Activated B cell treated with CpG ODN at 0.5 μM for 24 hours (primary cell): ENCODE measurements at regions not wholly inside any gene's neighbourhood (a gene's known extent, or its start where the extent isn't known, plus 50 kb on each side); places are given as distances from the start of the nearest gene placed in this dataset.

Experiments
- ATAC-seq: fragments of 200-7000 bp; cut with Tn5 transposase; one replicate; pipeline ENCODE4 v1.10.0; 2021; ENCODE audit warnings: low read depth, mild to moderate bottlenecking, moderate library complexity
- CTCF ChIA-PET: fragments of 350-600 bp; sonication (Branson Sonifier 250); formaldehyde crosslinking; loops from one replicate; lab custom pipeline; 2021; ENCODE audit warnings: antibody characterized with exemption; lab: Charles Lee
- POLR2A ChIA-PET: fragments of 350-600 bp; sonication (Branson Sonifier 250); formaldehyde crosslinking; loops from one replicate; lab custom pipeline; 2021; ENCODE audit warnings: antibody characterized with exemption; lab: Charles Lee
- DNase-seq: peaks from one replicate; pipeline ENCODE4 v3.0.0; 2022
- H3K27ac Mint-ChIP-seq: one replicate; pipeline ENCODE4 v1.8.0; 2020; ENCODE audit warnings: mixed read lengths
- H3K27me3 Mint-ChIP-seq: one replicate; pipeline ENCODE4 v1.8.0; 2021; ENCODE audit warnings: mixed read lengths
- H3K36me3 Mint-ChIP-seq: one replicate; pipeline ENCODE4 v1.8.0; 2021; ENCODE audit warnings: low read depth, mixed read lengths
- H3K4me1 Mint-ChIP-seq: one replicate; pipeline ENCODE4 v1.8.0; 2021; ENCODE audit warnings: mixed read lengths
- H3K4me3 Mint-ChIP-seq: one replicate; pipeline ENCODE4 v1.8.0; 2020; ENCODE audit warnings: mild to moderate bottlenecking, mixed read lengths
- H3K9me3 Mint-ChIP-seq: one replicate; pipeline ENCODE4 v1.8.0; 2020; ENCODE audit warnings: mixed read lengths
- intact Hi-C: fragments of 100-400 bp; cut with micrococcal nuclease; formaldehyde crosslinking; loops from one replicate; pipeline ENCODE4 v1.15.1; 2024
- TF ChIP-seq, protein P1 (sequence below): fragments of 200-600 bp; IDR thresholded peaks from one replicate; pipeline ENCODE4 v1.8.0; 2022; ENCODE audit warnings: antibody characterized with exemption, mild to moderate bottlenecking

DNA sequence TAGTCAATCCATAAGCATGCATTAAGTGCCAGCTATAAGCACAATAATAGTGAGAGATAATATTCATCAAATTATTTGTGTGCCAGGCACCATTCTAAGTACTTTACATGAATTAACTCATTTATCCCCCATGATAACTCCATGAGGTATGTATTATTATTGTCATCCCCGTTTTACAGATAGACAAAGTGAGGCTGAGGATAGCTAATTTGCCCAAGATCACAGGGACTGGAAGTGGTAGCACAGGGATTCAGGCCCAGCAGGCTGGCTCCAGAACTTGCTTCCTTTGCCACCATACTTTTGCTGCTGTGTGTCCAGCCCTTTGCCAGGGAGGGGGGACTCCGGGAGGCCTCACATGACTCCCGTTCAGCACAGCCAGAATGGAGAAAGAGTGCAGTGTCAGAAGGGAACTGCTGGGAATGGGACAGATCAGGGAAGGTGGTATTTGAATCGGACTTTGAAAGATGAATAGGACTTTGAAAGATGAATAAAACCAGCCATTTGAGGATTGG is 128.0 kb upstream of the PWP1 start:
- no peak overlapping the region for H3K4me3 Mint-ChIP-seq
- no peaks in the 10 kb centered on the region for H3K36me3 Mint-ChIP-seq
- H3K9me3 Mint-ChIP-seq: no peaks in the 10 kb centered on the region
- ATAC-seq: no peak
- intact Hi-C loops: no loop called here
- ChIA-PET CTCF (interaction anchor here (0.7 kb wide), 1 partner anchor 10 kb away, joined by 3 read pairs; no protein-coding TSS in a partner anchor), POLR2A (no interaction called here)
- DNase-seq: no peak
- no peak overlapping the region for H3K27ac Mint-ChIP-seq
- TF ChIP-seq, protein P1, sequence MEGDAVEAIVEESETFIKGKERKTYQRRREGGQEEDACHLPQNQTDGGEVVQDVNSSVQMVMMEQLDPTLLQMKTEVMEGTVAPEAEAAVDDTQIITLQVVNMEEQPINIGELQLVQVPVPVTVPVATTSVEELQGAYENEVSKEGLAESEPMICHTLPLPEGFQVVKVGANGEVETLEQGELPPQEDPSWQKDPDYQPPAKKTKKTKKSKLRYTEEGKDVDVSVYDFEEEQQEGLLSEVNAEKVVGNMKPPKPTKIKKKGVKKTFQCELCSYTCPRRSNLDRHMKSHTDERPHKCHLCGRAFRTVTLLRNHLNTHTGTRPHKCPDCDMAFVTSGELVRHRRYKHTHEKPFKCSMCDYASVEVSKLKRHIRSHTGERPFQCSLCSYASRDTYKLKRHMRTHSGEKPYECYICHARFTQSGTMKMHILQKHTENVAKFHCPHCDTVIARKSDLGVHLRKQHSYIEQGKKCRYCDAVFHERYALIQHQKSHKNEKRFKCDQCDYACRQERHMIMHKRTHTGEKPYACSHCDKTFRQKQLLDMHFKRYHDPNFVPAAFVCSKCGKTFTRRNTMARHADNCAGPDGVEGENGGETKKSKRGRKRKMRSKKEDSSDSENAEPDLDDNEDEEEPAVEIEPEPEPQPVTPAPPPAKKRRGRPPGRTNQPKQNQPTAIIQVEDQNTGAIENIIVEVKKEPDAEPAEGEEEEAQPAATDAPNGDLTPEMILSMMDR: no peak
- H3K4me1 Mint-ChIP-seq: no peaks in the 10 kb centered on the region
- H3K27me3 Mint-ChIP-seq: peaks cover 1% of the 10 kb centered on the region

DNA sequence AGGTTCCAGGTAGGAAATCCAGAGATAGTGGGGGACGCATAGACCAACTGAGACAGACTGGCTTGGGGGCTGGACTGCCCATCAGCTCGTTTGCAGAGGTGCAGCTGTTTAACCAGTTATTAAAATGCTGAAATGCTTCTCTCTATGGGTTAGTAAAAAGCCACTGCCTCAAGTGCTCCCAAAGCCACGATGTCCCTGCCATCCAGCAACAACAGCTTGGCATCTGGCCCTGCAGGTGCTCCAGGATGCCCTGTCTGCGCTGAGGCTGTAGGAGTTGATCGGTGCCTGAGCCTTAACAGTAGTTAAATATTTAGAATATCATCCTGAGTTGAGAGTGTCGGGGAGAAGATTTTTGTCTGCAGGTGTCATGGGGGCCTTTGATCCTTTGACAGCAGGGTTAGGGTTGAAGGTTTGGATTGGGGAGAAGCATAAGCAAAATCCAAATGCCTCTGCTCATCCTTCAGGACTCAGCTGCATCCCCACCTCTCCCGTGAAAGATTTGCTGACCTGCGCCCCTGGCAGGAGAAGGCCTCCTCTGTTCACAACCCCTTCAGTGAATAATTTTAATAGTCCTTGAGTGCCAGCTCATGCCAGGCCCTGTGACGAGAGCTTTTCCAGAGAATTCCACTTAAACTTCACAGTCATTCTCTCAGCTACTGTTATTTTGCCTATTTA is 127.3 kb upstream of the PWP1 start:
- ATAC-seq (no peak), DNase-seq (no peak)
- H3K4me3 Mint-ChIP-seq: no peak overlapping the region
- no peaks in the 10 kb centered on the region for H3K36me3 Mint-ChIP-seq
- no peak overlapping the region for H3K27ac Mint-ChIP-seq
- no peaks in the 10 kb centered on the region for H3K9me3 Mint-ChIP-seq
- intact Hi-C loops: no loop called here
- TF ChIP-seq, protein P1: no peak
- CTCF ChIA-PET: no interaction called here
- peaks cover 1% of the 10 kb centered on the region for H3K27me3 Mint-ChIP-seq
- H3K4me1 Mint-ChIP-seq: no peaks in the 10 kb centered on the region
- POLR2A ChIA-PET: no interaction called here

DNA sequence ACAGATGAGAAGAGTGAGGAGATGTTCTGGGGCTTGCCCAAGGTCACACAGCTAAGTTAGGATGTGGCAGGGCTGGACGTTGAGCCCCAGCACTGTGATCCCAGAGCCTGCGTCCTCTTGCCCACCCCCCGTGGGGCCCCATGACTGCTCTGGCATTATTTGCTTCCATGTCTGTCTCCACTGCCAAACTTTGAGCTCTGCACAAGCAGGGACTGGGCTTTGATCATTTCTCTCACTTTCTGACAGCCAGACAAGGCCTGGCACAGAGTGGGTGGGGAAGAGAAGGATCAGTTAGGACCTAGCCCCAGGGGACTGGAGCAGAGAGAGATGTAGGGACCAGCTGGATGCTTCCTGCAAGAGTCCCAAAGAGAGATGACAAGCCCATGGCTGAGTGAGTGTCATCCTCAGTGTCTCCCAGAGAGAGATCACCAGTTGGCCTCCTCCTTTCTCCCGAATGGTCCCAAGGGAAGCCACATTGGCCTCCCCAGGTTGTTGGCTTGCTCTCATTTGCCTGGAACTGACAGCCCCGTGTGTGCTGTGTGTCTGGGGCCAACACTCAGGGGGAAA is 126.7 kb upstream of the PWP1 start:
- no peak overlapping the region for H3K4me3 Mint-ChIP-seq
- ChIA-PET CTCF (no interaction called here), POLR2A (no interaction called here)
- H3K36me3 Mint-ChIP-seq: no peaks in the 10 kb centered on the region
- DNase-seq: no peak
- peaks cover 4% of the 10 kb centered on the region for H3K27me3 Mint-ChIP-seq
- H3K9me3 Mint-ChIP-seq: no peaks in the 10 kb centered on the region
- TF ChIP-seq, protein P1: no peak
- H3K27ac Mint-ChIP-seq: no peak overlapping the region
- no peak for ATAC-seq
- H3K4me1 Mint-ChIP-seq: no peaks in the 10 kb centered on the region
- intact Hi-C loops: no loop called here

DNA sequence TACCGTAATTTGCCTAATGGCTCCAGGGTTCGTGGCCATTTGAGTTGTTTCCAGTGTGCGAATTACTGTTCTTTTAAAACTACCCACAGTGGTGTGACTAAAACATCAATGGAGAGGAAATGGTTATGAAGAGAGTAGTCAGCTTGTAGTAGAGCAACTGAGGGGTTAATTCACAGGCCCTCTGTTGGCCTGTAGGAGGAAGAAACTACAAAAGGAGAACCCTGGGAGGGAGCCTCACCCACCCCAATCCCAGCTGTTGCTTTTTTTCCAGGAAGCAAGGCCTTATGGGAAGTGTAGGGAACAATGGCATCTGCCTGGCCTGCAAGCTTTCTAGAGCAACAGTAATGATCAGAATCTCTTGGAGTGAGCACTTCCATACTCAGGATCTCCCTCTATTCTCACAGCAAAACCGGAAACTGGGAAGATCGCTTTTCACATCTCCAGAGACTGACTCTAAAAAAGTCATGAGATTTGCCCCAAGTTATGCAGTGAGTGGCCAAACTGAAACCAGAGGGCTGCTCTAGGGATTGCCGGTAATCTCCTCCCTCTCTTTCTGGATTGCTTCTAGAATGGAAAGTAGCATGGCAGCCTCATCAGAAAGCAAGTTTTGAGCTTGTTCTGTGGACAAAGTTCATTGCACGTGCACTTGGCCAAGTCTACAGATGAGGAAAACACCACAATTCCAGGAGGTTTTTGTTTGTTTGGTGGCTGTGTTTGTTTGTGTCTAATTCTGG is 125.3 kb upstream of the PWP1 start:
- ChIA-PET CTCF (no interaction called here), POLR2A (no interaction called here)
- no peak for ATAC-seq
- Mint-ChIP-seq H3K36me3 (no peaks in the 10 kb centered on the region), H3K4me1 (peaks cover under 1% of the 10 kb centered on the region), H3K27me3 (peaks cover 4% of the 10 kb centered on the region), H3K9me3 (no peaks in the 10 kb centered on the region), H3K4me3 (no peak overlapping the region), H3K27ac (no peak overlapping the region)
- no peak for DNase-seq
- TF ChIP-seq, protein P1: no peak
- intact Hi-C loops: no loop called here

DNA sequence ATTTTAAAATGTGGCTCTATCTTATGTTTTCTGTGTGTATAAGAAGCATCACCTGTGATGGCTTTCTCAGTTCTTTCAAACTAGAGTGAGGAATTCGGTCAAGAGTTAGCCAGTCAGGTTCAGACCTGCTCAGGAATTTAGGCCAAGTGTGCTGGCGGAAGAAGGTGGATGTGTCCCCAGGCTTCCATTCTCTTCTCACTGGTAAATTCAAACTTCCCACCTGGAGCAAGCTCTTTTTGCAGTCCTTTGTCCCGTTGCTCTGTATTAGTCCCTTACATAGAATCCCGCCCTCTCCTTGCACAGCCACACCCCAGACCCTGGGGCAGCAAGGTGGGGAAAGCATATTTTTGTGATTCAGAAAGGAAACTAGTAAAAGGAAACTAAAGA is 124.7 kb upstream of the PWP1 start:
- Mint-ChIP-seq H3K27ac (no peak overlapping the region), H3K36me3 (no peaks in the 10 kb centered on the region), H3K9me3 (no peaks in the 10 kb centered on the region), H3K4me3 (no peak overlapping the region), H3K27me3 (peaks cover 4% of the 10 kb centered on the region), H3K4me1 (peaks cover 2% of the 10 kb centered on the region)
- ATAC-seq (no peak), DNase-seq (no peak)
- intact Hi-C loops: no loop called here
- ChIA-PET POLR2A (no interaction called here), CTCF (no interaction called here)
- TF ChIP-seq, protein P1: no peak
